WTC11 (cell line): ENCODE measurements at regions not wholly inside any gene's neighbourhood (a gene's known extent, or its start where the extent isn't known, plus 50 kb on each side); places are given as distances from the start of the nearest gene placed in this dataset.

Experiments used
- KAT7 ChIP-seq: sonication (generic); formaldehyde crosslinking; IDR thresholded peaks from 2 replicates; pipeline ENCODE4 v1.8.1; 2023; ENCODE audit warnings: missing genetic modification reagents, mild to moderate bottlenecking, borderline replicate concordance
- ZNF423 ChIP-seq: fragments of 250-450 bp; sonication (Bioruptor Pico); IDR thresholded peaks from 2 replicates; pipeline ENCODE4 v2.1.2; 2022; ENCODE audit warnings: mild to moderate bottlenecking, moderate library complexity

- TF ChIP-seq ZNF423 (no peak), KAT7 (CRISPR knock-in tag) (no peak)
These were observed 887.9 kb downstream of the DCDC2C start for GRCh38 chr2:4591261-4591660.
